Smooth muscle cell (in vitro differentiated cells): ENCODE measurements at regions not wholly inside any gene's neighbourhood (a gene's known extent, or its start where the extent isn't known, plus 50 kb on each side); places are given as distances from the start of the nearest gene placed in this dataset.

Experiments used
- DNase-seq: peaks from one replicate; lab custom pipeline; 2025; ENCODE audit not compliant: unreplicated experiment; lab: John Stamatoyannopoulos, UW
- H2AFZ ChIP-seq: fragments of 200-600 bp; sonication (generic); 2 replicates; pipeline ENCODE4 v1.6.0; 2016; ENCODE audit warnings: antibody characterized with exemption, low read depth, mild to moderate bottlenecking
- H3F3A ChIP-seq: fragments of 200-600 bp; sonication (generic); 2 replicates; pipeline ENCODE4 v1.6.0; 2017; ENCODE audit warnings: antibody characterized with exemption, low read depth
- H3K27ac ChIP-seq: fragments of 200-600 bp; sonication (generic); 2 replicates; pipeline ENCODE4 v1.5.1; 2016; ENCODE audit warnings: low read depth, mild to moderate bottlenecking
- H3K27me3 ChIP-seq: fragments of 200-600 bp; sonication (generic); 2 replicates; pipeline ENCODE4 v1.6.1; 2016; ENCODE audit warnings: low read depth, mild to moderate bottlenecking
- H3K36me3 ChIP-seq: fragments of 200-600 bp; sonication (generic); 2 replicates; pipeline ENCODE4 v1.5.1; 2016; ENCODE audit warnings: low read depth
- H3K4me1 ChIP-seq: fragments of 200-600 bp; sonication (generic); 2 replicates; pipeline ENCODE4 v1.5.1; 2016; ENCODE audit warnings: low read depth
- H3K4me2 ChIP-seq: fragments of 200-600 bp; sonication (generic); 2 replicates; pipeline ENCODE4 v1.6.0; 2016; ENCODE audit warnings: mild to moderate bottlenecking
- H3K4me3 ChIP-seq: fragments of 200-600 bp; sonication (generic); 2 replicates; pipeline ENCODE4 v1.5.1; 2016; ENCODE audit warnings: mild to moderate bottlenecking
- H3K79me2 ChIP-seq: fragments of 200-600 bp; sonication (generic); 2 replicates; pipeline ENCODE4 v1.6.0; 2016; ENCODE audit warnings: low read depth, mild to moderate bottlenecking
- H3K9ac ChIP-seq: fragments of 200-600 bp; sonication (generic); 2 replicates; pipeline ENCODE4 v1.6.0; 2016; ENCODE audit warnings: low read depth
- H3K9me3 ChIP-seq: fragments of 200-600 bp; sonication (generic); replicated peaks from 2 replicates; pipeline ENCODE4 v1.5.1; 2016; ENCODE audit warnings: low read depth
- H4K20me1 ChIP-seq: fragments of 200-600 bp; sonication (generic); 2 replicates; pipeline ENCODE4 v1.6.0; 2016; ENCODE audit warnings: low read depth
- WGBS: methylation state at CpG from one replicate; pipeline ENCODE4 v1.1.7; 2016; ENCODE audit warnings: low lambda C conversion rate; 5-methylcytosine and 5-hydroxymethylcytosine counted together
- TF ChIP-seq, protein P1 (sequence below): fragments of 200-600 bp; sonication (generic); IDR thresholded peaks from 2 replicates; pipeline ENCODE4 v1.5.1; 2017; ENCODE audit warnings: borderline replicate concordance, mild to moderate bottlenecking, antibody characterized with exemption; ENCODE audit not compliant: insufficient read depth, poor library complexity, severe bottlenecking

DNA sequence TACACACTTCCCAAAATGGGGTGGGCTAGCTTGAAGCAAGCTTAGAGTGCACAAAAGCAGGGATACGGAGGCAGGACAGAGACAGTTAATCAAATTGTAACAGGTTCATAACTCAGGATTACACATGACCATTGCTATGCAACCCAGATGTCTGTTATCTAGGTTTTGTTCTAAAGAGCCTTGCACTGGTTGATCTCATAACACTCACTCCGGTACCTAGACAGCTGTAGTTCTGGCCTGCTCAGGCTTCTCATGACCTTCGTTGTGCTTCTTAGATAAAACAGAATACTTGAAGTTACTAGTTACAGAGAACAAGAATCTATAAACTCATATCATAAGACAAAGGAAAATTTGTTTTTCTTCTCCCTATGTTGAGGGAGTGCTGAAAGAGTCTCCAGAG lies 983.4 kb downstream of the TMEM121 start:
- no peaks in the 10 kb centered on the region for H3K27me3 ChIP-seq
- H3K27ac ChIP-seq = no peak overlapping the region
- no peak overlapping the region for H3K4me3 ChIP-seq
- no peak for DNase-seq
- H3K4me2 ChIP-seq = no peak overlapping the region
- H3K9me3 ChIP-seq = peaks cover 11% of the 10 kb centered on the region
- no peak overlapping the region for H2AFZ ChIP-seq
- no peaks in the 10 kb centered on the region for H3F3A ChIP-seq
- H4K20me1 ChIP-seq = no peaks in the 10 kb centered on the region
- H3K9ac ChIP-seq = no peak overlapping the region
- TF ChIP-seq, protein P1, sequence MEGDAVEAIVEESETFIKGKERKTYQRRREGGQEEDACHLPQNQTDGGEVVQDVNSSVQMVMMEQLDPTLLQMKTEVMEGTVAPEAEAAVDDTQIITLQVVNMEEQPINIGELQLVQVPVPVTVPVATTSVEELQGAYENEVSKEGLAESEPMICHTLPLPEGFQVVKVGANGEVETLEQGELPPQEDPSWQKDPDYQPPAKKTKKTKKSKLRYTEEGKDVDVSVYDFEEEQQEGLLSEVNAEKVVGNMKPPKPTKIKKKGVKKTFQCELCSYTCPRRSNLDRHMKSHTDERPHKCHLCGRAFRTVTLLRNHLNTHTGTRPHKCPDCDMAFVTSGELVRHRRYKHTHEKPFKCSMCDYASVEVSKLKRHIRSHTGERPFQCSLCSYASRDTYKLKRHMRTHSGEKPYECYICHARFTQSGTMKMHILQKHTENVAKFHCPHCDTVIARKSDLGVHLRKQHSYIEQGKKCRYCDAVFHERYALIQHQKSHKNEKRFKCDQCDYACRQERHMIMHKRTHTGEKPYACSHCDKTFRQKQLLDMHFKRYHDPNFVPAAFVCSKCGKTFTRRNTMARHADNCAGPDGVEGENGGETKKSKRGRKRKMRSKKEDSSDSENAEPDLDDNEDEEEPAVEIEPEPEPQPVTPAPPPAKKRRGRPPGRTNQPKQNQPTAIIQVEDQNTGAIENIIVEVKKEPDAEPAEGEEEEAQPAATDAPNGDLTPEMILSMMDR = no peak
- 66% methylated on average over 3 of the region's 3 CpGs for WGBS
- no peaks in the 10 kb centered on the region for H3K36me3 ChIP-seq
- H3K79me2 ChIP-seq = no peaks in the 10 kb centered on the region
- H3K4me1 ChIP-seq = no peaks in the 10 kb centered on the region

DNA sequence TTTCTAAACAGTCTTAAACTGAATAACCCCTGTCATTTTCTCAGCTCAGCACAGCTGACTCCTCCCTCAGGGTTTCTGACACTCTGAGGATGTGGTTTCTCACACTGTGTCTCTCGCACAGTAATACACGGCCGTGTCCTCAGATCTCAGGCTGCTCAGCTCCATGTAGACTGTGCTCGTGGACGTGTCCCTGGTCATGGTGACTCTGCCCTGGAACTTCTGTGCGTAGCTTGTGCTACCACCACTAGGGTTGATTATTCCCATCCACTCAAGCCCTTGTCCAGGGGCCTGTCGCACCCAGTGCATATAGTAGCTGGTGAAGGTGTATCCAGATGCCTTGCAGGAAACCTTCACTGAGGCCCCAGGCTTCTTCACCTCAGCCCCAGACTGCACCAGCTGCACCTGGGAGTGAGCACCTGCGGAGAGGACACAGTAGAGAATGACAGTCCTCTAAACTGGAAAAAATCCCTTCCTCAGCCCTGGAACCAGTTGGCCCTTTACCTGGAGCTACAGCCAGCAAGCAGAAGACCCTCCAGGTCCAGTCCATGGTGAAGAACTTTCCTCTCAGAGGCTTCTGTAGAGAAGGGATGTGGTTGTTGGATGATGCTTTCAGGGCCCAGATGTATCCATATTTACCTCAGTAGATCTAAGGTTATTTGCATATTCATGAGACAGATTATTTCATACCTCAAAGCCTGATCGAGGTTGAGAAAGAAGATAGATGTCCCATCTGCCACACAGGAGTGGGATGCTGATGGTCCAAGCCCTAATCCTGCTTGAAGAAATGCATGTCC lies 984.8 kb downstream of the TMEM121 start:
- H3K4me1 ChIP-seq = no peaks in the 10 kb centered on the region
- DNase-seq = no peak
- no peak overlapping the region for H3K4me2 ChIP-seq
- H3K79me2 ChIP-seq = no peaks in the 10 kb centered on the region
- no peak overlapping the region for H3K4me3 ChIP-seq
- H3K9ac ChIP-seq = no peak overlapping the region
- H3F3A ChIP-seq = no peaks in the 10 kb centered on the region
- H4K20me1 ChIP-seq = no peaks in the 10 kb centered on the region
- no peak overlapping the region for H3K27ac ChIP-seq
- 69% methylated on average over 9 of the region's 9 CpGs for WGBS
- no peaks in the 10 kb centered on the region for H3K27me3 ChIP-seq
- TF ChIP-seq, protein P1 = no peak
- H3K36me3 ChIP-seq = no peaks in the 10 kb centered on the region
- no peak overlapping the region for H2AFZ ChIP-seq
- H3K9me3 ChIP-seq = peaks cover 8% of the 10 kb centered on the region

DNA sequence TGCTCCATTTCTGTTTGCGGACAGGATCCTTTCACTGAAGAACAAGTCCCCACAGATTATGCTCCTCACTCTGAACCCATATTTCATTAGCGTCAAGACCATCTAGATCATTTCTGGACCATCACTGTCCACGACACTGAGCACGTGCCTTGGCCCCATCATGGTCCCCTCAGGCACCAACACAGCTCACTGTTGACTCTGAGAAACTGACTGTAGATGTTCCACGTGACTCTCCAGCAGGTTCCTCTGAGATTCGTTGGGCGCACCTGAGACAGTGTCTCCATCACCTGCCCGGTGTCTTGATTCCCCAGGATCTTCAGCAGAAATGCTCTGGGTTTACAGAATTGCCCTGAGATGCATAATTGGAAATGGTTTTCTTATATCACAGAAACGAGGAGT lies 985.4 kb downstream of the TMEM121 start:
- Histone ChIP-seq H3K27ac (no peak overlapping the region), H3K4me2 (no peak overlapping the region), H3K27me3 (no peaks in the 10 kb centered on the region), H3K36me3 (no peaks in the 10 kb centered on the region), H3F3A (no peaks in the 10 kb centered on the region), H3K4me3 (no peak overlapping the region), H4K20me1 (no peaks in the 10 kb centered on the region), H3K4me1 (no peaks in the 10 kb centered on the region), H3K9me3 (peaks cover 7% of the 10 kb centered on the region), H3K9ac (no peak overlapping the region), H2AFZ (no peak overlapping the region), H3K79me2 (no peaks in the 10 kb centered on the region)
- DNase-seq = no peak
- TF ChIP-seq, protein P1 = no peak
- WGBS = 66% methylated on average over 9 of the region's 9 CpGs

DNA sequence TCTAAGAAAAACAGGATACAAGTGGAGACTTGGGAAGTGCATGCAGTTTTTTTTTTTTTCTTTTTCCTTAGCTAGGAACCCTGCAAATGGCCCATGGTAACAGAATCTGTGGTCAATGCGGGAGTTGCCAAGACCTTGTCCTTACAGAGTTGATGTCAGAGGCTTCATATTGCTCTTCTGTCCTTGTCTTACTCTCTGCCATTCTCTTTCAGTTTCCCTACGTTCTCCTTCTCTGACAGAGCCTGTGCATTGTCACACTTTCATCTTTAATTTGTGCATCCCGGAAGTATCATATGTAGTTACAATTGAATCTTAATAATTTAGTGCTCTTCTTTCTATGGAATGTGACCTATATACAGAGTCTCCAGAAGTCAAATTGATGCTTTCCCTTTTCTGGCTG lies 986.9 kb downstream of the TMEM121 start:
- H3K9ac ChIP-seq = no peak overlapping the region
- H3K4me1 ChIP-seq = no peaks in the 10 kb centered on the region
- peaks cover 5% of the 10 kb centered on the region for H3K9me3 ChIP-seq
- no peaks in the 10 kb centered on the region for H3K36me3 ChIP-seq
- H3K27ac ChIP-seq = no peak overlapping the region
- H3K27me3 ChIP-seq = no peaks in the 10 kb centered on the region
- H4K20me1 ChIP-seq = no peaks in the 10 kb centered on the region
- DNase-seq = no peak
- no peak overlapping the region for H3K4me2 ChIP-seq
- TF ChIP-seq, protein P1 = no peak
- H3F3A ChIP-seq = no peaks in the 10 kb centered on the region
- H3K79me2 ChIP-seq = no peaks in the 10 kb centered on the region
- WGBS = 47% methylated on average over 3 of the region's 3 CpGs
- H2AFZ ChIP-seq = no peak overlapping the region
- no peak overlapping the region for H3K4me3 ChIP-seq
